MM.1S (cell line): ENCODE measurements at regions not wholly inside any gene's neighbourhood (a gene's known extent, or its start where the extent isn't known, plus 50 kb on each side); places are given as distances from the start of the nearest gene placed in this dataset.

Source experiments
- EZH2 ChIP-seq: fragments of 300-600 bp; sonication (generic); optimal IDR thresholded peaks from 2 replicates; pipeline ENCODE3; 2017; ENCODE audit warnings: low read depth, mild to moderate bottlenecking, antibody characterized with exemption, low read length, mixed read lengths
- EZH2phosphoT487 ChIP-seq: fragments of 300-600 bp; sonication (generic); IDR thresholded peaks from 2 replicates; pipeline ENCODE4 v1.6.1; 2018; ENCODE audit warnings: antibody characterized with exemption, low read length
- TF ChIP-seq, protein P1 (sequence below): fragments of 300-600 bp; sonication (generic); IDR thresholded peaks from 2 replicates; pipeline ENCODE4 v1.5.1; 2016; ENCODE audit warnings: antibody characterized with exemption, low read length, mixed read lengths

DNA sequence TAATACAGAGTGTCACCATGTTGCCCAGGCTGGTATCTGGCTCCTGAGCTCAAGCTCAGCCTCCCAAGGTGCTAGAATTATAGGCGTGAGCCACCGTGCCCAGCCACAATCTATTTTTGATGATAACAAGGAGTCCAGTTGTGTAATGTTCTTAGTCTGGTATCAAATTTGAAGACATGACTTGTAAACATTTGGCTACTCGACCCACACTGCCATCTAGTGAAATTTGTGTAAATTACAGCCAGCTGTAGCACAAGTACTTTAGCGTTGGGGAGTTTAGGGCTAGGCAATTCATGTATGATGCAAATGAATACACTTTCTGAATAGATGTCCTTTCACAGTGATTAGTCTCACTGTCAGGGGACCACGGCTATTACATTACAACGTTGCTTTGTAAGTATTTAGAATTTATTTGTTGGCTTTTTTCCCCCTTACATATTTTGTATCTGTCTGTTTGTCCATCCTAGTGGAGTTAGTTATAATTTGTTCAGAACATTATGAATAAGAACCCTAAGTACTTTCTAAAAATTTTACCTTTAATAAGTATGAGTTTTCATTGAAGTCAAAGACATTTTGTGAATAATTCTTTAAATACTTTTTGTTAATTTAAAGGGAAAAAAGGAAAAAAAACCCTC is 139.7 kb downstream of the PRDM13 start:
- no peak for TF ChIP-seq EZH2
- TF ChIP-seq, protein P1, sequence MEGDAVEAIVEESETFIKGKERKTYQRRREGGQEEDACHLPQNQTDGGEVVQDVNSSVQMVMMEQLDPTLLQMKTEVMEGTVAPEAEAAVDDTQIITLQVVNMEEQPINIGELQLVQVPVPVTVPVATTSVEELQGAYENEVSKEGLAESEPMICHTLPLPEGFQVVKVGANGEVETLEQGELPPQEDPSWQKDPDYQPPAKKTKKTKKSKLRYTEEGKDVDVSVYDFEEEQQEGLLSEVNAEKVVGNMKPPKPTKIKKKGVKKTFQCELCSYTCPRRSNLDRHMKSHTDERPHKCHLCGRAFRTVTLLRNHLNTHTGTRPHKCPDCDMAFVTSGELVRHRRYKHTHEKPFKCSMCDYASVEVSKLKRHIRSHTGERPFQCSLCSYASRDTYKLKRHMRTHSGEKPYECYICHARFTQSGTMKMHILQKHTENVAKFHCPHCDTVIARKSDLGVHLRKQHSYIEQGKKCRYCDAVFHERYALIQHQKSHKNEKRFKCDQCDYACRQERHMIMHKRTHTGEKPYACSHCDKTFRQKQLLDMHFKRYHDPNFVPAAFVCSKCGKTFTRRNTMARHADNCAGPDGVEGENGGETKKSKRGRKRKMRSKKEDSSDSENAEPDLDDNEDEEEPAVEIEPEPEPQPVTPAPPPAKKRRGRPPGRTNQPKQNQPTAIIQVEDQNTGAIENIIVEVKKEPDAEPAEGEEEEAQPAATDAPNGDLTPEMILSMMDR = peak; percentile 78
- no peak for TF ChIP-seq EZH2phosphoT487
